Tibial nerve (tissue), 4 donors: ENCODE measurements at regions not wholly inside any gene's neighbourhood (a gene's known extent, or its start where the extent isn't known, plus 50 kb on each side); places are given as distances from the start of the nearest gene placed in this dataset.

Experiments
- DNase-seq, 2 donors: peaks; one replicate each; pipeline ENCODE4 v3.0.0-alpha.2; 2019; ENCODE audit warnings: low spot score in 2 of 2
- H3K27ac ChIP-seq, 4 donors: fragments of 200-600 bp; sonication (generic) in 3 of 4; one replicate each; pipeline ENCODE4 v1.5.1; 2017 to 2019; ENCODE audit warnings: mild to moderate bottlenecking in 1 of 4
- H3K27me3 ChIP-seq, 2 donors: fragments of 200-600 bp; sonication (generic) in 1 of 2; one replicate each; pipeline versions ENCODE4 v1.5.1 to v1.6.0; 2017 to 2019
- H3K36me3 ChIP-seq, 3 donors: fragments of 200-600 bp; sonication (generic); one replicate each; pipeline ENCODE4 v1.5.1; 2018 to 2019
- H3K4me1 ChIP-seq, 4 donors: fragments of 200-600 bp; sonication (generic) in 3 of 4; one replicate each; pipeline ENCODE4 v1.5.1; 2017 to 2019
- H3K4me3 ChIP-seq, 4 donors: fragments of 200-600 bp; sonication (generic) in 3 of 4; one replicate each; pipeline ENCODE4 v1.5.1; 2017 to 2019; ENCODE audit warnings: mild to moderate bottlenecking in 1 of 4, moderate library complexity in 1 of 4
- H3K9me3 ChIP-seq, 4 donors: fragments of 200-600 bp; sonication (generic) in 3 of 4; one replicate each; pipeline ENCODE4 v1.5.1; 2017 to 2019
- CTCF ChIP-seq, 5 experiments: fragments of 200-600 bp in 3 of 5; fragments of 450-650 bp in 2 of 5; sonication (generic) in 3 of 5; IDR thresholded peaks; one replicate each; pipeline ENCODE4 v1.5.1; 2016 to 2019; ENCODE audit warnings: antibody characterized with exemption in 5 of 5, mild to moderate bottlenecking in 3 of 5, moderate library complexity in 2 of 5
- EP300 ChIP-seq, 2 donors: sonication (generic); formaldehyde crosslinking; IDR thresholded peaks; one replicate each; pipeline ENCODE4 v1.6.1; 2017; ENCODE audit warnings: antibody characterized with exemption in 2 of 2, mild to moderate bottlenecking in 1 of 2
- POLR2A ChIP-seq, 2 donors: fragments of 450-650 bp; IDR thresholded peaks; one replicate each; pipeline ENCODE4 v1.6.1; 2017; ENCODE audit warnings: antibody characterized with exemption in 2 of 2, mild to moderate bottlenecking in 2 of 2, moderate library complexity in 2 of 2
- WGBS, 2 donors: methylation state at CpG; one replicate each; pipeline ENCODE4 v1.1.5; 2018; 5-methylcytosine and 5-hydroxymethylcytosine counted together

- Histone ChIP-seq H3K4me1 (no peaks in the 10 kb centered on the region), H3K27ac (no peak overlapping the region), H3K4me3 (no peak overlapping the region), H3K36me3 (no peaks in the 10 kb centered on the region), H3K27me3 (no peaks in the 10 kb centered on the region), H3K9me3 (no peaks in the 10 kb centered on the region)
- no peak for TF ChIP-seq CTCF (IDR thresholded peaks at IDR 0.05)
- WGBS, 2 donors, result 77% methylated on average over 7 of the region's 7 CpGs
- no peak for DNase-seq
Measured at GRCh38 chr1:5381491-5381890, 610.7 kb downstream of the NPHP4 start.

- Histone ChIP-seq H3K27ac (no peak overlapping the region), H3K9me3 (no peaks in the 10 kb centered on the region), H3K27me3 (no peaks in the 10 kb centered on the region), H3K4me3 (no peak overlapping the region), H3K4me1 (no peaks in the 10 kb centered on the region), H3K36me3 (no peaks in the 10 kb centered on the region)
- TF ChIP-seq CTCF (IDR thresholded peaks at IDR 0.05) (no peak), POLR2A (IDR thresholded peaks at IDR 0.05) (no peak), EP300 (IDR thresholded peaks at IDR 0.05) (no peak)
- no peak for DNase-seq
- WGBS, 2 donors, result 75 to 81% methylated on average over 8 to 12 of the region's 12 CpGs
Measured at GRCh38 chr1:5379176-5379759, 613.0 kb downstream of the NPHP4 start.

- no peak for DNase-seq
- no peak overlapping the region for H3K4me3 ChIP-seq
- WGBS, 2 donors, result 81 to 88% methylated on average over 6 of the region's 6 CpGs
Measured at GRCh38 chr1:5376538-5377247, 615.5 kb downstream of the NPHP4 start.

GRCh38 chr1:5375481-5375880 lies 616.7 kb downstream of the NPHP4 start:
- no peak for TF ChIP-seq EP300 (IDR thresholded peaks at IDR 0.05)
- TF ChIP-seq CTCF (IDR thresholded peaks at IDR 0.05), result no peak
- no peak for TF ChIP-seq POLR2A (IDR thresholded peaks at IDR 0.05)
- no peak for DNase-seq
- Histone ChIP-seq H3K27ac (no peak overlapping the region), H3K9me3 (peaks cover 0 to 10% (median 0%) of the 10 kb centered on the region in 4 donors), H3K27me3 (no peaks in the 10 kb centered on the region), H3K4me1 (no peaks in the 10 kb centered on the region), H3K36me3 (no peaks in the 10 kb centered on the region), H3K4me3 (no peak overlapping the region)
- 76 to 86% methylated on average over 6 of the region's 6 CpGs for WGBS, 2 donors

More at GRCh38 chr1:5376538-5377247, 615.5 kb downstream of the NPHP4 start:
- no peaks in the 10 kb centered on the region for H3K4me1 ChIP-seq
- no peaks in the 10 kb centered on the region for H3K36me3 ChIP-seq
- H3K27me3 ChIP-seq, result no peaks in the 10 kb centered on the region
- TF ChIP-seq EP300 (IDR thresholded peaks at IDR 0.05) (no peak), CTCF (IDR thresholded peaks at IDR 0.05) (no peak), POLR2A (IDR thresholded peaks at IDR 0.05) (no peak)
- no peak overlapping the region for H3K27ac ChIP-seq
- peaks cover 0 to 10% (median 0%) of the 10 kb centered on the region in 4 donors for H3K9me3 ChIP-seq

GRCh38 chr1:5374192-5374591 lies 618.0 kb downstream of the NPHP4 start:
- TF ChIP-seq POLR2A (IDR thresholded peaks at IDR 0.05) (no peak), EP300 (IDR thresholded peaks at IDR 0.05) (no peak)
- DNase-seq, result no peak
- Histone ChIP-seq H3K4me3 (no peak overlapping the region), H3K27ac (no peak overlapping the region), H3K27me3 (no peaks in the 10 kb centered on the region), H3K36me3 (no peaks in the 10 kb centered on the region), H3K9me3 (peaks cover 0 to 10% (median 0%) of the 10 kb centered on the region in 4 donors), H3K4me1 (no peaks in the 10 kb centered on the region)
- WGBS, 2 donors, result 88 to 93% methylated on average over 4 of the region's 4 CpGs
